OCI-LY1 (cell line): ENCODE measurements at regions not wholly inside any gene's neighbourhood (a gene's known extent, or its start where the extent isn't known, plus 50 kb on each side); places are given as distances from the start of the nearest gene placed in this dataset.

Experiments used
- CTCF ChIP-seq: fragments of 200-600 bp; sonication (generic), shearing (Covaris generic); IDR thresholded peaks from 2 replicates; pipeline ENCODE4 v1.5.1; 2017; ENCODE audit warnings: mild to moderate bottlenecking, antibody characterized with exemption, low read length, moderate library complexity, mixed read lengths
- EZH2 ChIP-seq: fragments of 200-600 bp; sonication (generic), shearing (Covaris generic); IDR thresholded peaks from 2 replicates; pipeline ENCODE4 v1.8.0; 2017; ENCODE audit warnings: borderline replicate concordance, mixed run types, mild to moderate bottlenecking, antibody characterized with exemption, low read length, moderate library complexity, mixed read lengths

GRCh38 chr4:42320822-42321388 lies 76.4 kb upstream of the SHISA3 start:
- TF ChIP-seq CTCF (no peak), EZH2 (no peak)
